ENCODE measurements at regions not wholly inside any gene's neighbourhood (a gene's known extent, or its start where the extent isn't known, plus 50 kb on each side); places are given as distances from the start of the nearest gene placed in this dataset.

DNA sequence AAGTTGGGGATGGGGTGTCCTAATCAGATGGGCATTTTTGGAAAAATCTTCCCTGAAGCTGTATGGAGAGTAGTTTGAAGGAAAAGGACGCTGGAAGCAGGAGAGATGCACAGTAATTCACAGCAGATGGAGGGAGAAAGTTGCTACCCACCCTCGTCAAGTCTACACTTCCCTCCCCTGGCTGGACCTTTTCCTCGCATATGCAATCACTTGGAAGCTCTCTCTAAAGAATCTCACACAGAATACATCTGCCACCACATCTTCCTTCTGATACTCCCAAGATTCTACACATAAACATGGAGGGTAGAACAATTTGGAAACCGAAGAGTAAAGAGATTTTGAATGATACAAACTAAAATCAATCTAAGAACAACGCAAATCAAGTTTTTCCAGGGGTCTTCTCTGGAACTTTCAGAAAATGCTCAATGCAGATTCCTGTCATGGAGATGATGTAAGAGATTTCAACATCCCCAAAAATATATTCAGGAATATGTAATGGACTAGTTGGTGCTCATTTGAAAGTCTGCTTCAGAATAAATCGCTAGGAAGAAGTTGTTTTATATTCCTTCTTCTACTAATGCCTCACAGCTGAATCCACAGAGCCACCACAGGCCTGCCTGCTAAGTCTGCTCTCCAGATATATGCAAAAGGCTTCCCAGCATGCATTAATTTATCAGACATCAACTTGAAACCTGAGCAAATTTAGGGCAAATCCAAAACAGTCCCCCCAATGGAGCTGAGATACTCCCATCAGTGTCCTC lies 291.5 kb downstream of the LRATD1 start:
- no peak for FAIRE-seq

DNA sequence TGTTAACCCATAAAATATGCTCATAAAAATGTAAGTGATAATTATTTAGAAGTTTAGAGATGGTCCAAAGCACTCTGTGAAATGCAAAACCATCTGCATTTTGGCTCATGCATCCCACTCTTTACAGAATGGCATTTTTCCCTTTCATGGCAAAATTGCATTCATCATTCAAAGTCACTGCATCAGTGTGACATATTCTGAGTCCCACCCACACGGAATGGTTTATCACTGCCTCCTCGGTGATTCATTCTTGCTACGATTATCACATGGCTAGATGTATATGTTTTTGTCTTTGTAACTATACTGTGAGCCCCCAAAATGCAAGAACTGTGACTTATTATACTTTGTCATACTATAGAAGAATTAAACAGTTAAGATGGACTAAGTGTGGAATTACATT lies 293.0 kb downstream of the LRATD1 start:
- FAIRE-seq, result no peak

DNA sequence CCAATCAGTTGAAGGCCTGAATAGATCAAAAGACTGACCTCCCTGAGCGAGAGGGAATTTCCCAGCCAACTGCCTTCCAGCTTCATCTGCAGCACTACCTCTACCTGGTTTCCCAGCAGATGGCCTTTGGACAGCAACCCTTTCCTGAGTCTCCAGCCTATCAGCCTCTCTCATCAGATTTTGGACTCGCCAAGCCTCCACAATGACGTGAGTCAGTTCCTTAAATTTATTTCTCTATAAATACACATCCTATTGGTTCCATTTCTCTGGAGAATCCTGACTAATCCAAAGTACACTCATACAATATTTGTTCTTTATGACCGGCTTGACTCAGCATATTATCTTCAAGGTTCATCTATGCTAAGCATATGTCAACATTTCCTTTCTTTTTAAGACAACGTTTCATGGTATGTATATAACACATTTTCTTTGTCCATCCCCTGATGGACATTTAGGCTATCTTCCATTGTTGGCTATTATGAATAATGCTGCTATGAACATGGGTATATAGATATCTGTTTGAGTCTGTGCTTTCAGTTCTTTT lies 294.6 kb downstream of the LRATD1 start:
- no peak for FAIRE-seq

DNA sequence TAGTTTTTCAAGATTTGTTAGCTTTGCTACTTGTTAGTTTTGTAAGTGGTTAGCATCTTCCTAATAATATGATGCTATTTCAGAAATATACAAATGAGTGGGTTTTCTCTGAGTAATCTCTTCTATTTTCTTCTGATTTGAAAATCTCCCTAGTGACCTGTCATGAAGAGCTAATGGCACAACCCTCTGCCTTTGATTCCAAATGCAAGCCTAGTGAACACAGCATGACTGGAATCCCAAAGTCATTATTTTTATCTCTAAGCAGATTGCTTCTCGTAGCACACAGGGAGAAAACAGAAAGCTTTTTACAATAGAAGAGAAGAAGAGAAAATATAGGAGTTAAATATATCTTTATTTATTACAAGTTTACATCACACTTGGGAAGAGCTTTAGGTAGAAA lies 295.5 kb downstream of the LRATD1 start:
- no peak for FAIRE-seq

DNA sequence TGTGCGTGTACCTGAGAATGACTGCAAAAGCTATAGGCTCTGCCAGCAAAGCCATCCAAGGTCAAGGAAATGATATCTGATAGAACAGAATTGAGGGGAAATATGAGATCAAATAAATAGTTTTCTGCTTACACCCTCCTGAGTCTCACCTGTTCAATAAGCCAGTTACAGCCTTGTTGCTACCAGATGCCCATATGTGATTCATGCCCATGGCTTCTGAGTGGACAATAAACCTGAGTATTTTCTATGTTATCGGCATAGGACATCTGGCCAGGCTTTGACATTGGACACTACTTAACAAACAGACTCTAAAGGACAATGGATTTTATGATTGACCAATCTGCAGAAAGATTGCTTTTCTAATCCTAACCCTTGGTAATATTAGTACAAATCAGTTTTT lies 297.9 kb downstream of the LRATD1 start:
- FAIRE-seq, result no peak

DNA sequence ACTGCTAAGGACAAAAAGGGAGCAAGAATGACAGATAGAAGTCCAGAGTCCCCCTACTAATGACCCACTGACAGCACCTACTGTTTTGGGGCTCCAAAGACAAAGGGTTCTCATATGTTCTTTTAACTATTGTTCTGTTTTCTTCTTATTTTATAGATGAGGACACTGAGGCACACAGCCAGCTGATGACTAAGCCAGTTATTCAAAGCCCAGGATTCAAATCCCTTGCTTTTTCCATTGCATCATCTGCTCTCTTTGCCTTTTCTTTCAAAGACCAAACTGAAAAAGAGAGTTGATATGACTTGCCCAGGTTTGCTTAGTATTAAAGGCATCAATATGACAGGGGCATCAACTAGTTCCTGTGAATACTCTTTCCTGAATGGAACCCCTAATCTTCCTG lies 299.8 kb downstream of the LRATD1 start:
- no peak for FAIRE-seq

DNA sequence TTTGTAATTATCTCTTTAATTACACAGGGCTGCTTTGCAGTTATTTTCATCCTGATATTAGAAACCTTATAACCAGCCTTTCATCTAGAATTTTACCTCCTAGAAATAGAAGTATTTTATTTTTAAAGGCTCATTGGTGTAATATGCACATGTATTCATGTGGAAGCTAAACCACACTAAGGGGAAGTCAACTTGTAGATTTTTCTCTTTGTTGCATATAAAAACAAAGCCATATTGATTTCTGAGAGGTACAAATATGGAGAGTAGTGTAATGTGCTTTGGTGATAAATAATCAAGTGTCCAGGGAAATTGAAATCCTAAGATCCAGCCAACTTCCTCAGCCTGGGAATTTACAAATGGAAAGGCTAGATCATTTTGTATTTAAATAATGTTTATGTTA lies 301.2 kb downstream of the LRATD1 start:
- FAIRE-seq, result no peak

DNA sequence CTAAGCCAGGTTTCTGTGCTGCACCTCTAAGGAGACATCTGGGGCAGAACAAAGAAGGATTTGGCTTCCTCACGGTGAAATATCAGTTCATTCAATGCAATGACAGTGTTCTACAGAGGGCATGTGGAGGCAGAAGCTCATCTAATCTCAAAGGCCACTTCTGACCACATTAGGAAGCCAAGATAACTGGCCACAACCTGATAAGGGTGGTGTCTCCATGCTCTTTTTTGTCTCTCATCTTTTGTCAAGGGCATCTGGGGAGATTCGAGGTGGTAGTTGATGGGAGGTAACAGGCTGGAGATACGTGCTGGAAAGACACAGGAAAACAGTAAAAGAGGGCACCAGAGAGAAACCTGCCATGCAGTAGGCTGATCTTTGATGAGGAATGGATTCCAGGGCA lies 303.9 kb downstream of the LRATD1 start:
- FAIRE-seq, result no peak

DNA sequence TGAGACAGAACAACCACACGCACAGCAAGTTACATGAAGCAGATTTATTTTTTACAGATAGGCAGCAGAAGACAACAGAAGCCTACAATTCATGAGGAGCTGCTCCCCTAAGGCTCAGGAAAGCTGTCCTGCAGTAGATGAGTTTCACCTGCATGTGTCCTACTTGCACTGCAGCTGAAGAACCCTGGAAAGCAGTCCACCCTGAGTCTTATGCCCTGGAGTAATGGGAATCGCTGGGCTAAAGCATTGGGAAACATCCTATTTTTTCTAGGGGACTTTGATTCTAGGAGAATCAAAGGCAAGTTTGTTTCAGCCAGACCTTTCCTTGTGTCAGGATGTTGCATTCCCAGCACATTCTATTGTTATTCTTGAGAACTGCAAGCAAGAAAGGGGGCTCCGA lies 304.8 kb downstream of the LRATD1 start:
- FAIRE-seq, result no peak

DNA sequence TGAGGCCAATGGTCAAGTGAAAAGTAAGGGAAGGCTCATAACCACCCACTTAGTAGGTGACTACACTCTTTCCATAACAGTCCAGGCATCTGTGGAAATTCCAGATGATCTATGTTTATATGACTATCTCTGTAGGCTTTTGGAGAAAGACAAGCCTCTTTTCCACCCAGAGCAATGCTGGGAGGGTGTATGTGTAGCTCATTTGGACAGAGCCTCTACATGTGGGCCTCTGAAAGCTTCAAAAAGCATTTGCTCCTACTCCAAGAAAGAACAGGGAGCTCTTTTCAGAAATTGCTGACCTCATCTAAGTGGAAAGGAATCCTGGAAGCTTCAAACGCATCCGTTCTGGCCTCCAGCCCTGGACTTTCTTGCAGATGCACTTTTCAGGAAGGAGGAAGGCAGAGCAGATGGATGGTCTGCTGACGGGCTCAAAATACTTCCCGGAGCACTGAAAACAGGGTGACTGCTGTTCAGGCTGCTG lies 308.7 kb downstream of the LRATD1 start:
- FAIRE-seq, result no peak

DNA sequence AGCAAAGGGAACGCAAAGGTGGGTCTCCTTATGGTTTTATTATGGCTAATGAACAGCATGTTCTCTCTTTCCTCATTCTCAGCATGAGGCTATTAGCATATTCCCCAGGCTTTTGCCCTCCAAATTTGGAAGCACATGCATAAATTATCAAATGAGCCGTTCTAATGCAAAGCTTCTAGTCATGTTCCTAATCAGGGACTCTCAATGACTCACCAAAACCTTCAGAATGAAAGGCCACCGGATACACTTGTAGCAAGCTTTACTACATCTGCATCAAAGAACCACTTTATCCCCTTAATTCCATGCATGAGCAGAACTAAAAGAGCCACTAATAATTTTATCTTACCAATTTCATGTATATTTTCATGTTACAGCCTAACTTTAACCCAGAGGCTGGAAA lies 310.5 kb downstream of the LRATD1 start:
- no peak for FAIRE-seq

DNA sequence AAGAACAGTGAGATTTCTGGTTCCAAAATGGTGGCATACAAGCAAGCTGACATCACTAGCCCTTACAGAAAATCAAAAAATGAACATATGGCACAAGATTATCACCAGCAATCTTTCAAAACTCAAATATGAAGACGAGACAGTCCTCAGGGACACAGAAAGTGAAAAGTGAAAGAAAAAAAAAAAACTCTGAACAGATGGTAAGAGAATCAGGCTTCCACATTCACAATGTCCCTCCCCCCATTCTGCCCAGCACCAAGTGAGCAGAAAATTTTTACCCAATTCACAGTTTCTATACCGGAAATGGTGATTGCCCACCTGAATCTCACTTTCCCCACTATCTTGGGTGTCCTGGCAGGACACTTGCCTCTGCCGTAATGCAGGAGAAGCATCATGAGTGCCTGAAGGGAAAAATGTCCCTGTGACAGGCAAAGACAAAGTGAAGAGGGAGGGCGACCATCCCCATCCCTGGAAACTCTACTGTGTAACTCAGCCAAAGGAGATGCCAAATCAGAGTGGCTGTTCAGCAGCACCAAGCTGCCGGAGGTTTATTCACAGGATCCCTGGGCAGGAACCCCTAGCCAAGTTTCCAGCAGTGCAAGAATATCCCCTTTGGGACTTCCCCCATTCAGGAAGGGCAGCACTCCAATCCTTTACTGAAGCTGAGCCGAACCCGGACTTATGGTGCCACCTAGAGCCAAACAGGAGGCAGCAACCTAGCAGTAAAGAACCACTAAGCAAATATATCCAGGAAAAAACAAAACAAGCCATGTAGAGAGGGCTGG lies 312.2 kb downstream of the LRATD1 start:
- FAIRE-seq, result no peak

DNA sequence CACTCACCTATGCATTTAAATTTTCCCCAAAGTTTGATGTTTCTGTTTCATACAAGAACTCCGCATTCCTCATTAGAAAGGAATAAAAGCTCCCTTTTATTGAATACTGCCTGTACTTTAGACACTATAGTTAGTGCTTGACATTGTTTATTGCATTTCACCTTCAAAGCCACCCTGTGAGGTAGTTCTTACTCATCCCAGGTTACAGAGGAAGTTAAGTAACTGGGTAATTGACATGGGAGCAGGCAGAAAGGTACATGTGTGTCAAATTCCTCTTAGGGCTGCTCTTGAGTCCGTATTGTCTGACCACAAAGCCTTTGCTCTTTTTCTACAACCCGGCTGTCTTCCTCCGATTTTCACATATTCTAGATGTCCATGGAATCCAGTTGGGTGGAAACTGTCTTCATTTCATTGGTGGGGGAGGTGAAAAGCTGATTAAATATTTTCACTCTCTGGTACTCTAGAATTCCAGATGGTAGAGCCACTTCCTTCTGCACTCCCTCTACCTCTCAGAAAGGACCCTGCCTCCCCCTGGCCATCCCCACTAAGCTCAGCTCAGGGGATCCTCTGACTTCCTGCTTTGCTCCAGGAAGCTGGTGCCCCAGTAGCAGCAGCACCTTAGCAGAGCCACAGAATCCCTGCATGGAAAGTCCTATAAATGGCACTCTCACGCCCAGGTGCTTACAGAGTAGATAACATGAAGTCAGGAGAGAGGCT lies 319.2 kb downstream of the LRATD1 start:
- FAIRE-seq, result no peak

DNA sequence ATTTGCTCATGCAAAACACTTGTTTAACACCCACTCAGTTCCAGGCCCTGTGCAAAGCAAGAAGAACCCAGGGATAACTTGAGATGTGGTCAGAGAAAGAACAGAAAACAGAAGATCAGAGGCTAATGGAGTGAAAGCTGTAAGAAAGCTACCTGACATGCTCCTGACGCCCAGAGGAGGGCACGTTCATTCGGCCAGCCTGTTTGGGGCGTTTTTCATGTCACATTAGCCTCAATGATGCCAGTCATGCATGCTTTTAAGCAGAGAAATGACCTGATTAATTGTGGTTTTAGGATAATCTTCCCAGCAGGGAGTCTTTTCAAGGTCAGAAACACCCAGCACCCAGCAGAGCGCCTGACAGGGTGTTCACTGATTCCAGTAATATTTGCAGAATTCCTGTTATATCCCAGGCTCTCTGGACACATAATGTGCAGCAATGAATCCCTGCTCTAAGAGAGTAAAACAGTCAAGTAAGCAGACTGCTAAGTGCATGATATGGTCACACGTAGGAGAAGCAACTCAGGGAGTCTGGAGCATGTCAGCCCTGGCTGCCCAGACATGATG lies 320.0 kb downstream of the LRATD1 start:
- no peak for FAIRE-seq

DNA sequence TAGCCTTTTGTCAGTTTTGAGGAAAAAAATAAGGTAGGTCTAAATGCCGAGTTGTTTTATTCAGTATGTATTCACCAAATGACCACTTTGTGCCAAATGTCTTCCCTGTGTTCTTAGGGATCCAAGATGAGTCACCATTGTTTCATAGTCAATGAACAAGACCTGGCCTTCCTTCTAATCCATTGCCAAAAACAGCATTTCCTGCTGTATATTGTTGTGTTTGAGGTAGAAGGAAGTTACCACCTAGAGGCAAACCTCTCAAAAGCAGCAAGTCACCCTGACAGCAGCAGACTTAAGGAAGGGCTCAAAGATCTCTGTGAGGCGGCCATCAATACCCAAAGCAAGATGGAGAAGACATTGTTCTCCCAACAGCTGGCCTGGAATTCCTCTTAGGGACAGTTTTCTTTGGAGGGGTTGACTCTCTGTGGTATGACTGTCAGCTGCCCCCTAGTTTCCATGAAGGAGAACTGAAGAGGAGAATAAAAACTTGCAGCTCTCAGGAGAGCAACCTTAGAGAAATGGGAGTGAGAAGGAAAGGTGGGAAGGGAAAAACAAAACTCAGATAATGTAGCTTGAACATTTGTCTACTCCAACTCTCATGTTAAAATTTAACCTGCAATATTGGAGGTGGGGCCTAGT lies 328.3 kb downstream of the LRATD1 start:
- FAIRE-seq, result no peak

DNA sequence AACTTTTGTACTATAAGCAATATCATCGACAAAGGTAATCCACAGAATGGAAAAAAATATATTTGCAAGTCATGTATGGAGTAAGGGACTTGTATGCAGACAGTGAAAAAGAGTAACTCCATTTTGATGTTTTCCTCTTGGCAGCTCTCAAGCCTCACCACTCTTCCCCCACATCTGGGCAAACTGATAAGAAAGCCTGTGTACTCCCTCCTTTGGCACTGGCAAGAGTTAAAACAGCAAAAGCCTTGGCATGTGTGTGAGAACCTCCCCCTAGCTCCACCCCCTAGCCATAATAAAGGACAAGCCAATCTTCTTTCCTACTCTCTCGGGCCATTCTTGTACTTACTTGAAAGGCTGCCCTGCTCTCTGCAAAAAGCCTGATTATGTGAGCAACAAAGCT lies 335.2 kb downstream of the LRATD1 start:
- no peak for FAIRE-seq

DNA sequence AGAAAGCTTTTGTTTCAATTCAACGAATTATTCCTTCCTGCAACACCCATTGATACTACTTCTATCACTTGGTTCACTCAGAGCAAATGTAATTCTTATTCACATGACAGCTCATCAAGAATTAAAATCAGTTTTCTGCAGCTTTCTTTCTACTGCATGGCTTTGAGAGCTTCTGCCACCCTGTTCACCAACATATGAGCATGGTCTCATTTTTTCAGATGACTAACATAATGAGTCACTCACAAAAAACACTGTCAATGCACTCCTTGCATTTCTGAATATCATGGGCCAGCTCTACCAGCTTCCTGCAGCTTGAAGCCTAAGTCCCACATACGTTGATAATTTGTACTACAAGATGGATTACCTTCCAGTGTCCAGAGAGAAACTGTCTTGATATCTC lies 342.9 kb downstream of the LRATD1 start:
- FAIRE-seq, result no peak

DNA sequence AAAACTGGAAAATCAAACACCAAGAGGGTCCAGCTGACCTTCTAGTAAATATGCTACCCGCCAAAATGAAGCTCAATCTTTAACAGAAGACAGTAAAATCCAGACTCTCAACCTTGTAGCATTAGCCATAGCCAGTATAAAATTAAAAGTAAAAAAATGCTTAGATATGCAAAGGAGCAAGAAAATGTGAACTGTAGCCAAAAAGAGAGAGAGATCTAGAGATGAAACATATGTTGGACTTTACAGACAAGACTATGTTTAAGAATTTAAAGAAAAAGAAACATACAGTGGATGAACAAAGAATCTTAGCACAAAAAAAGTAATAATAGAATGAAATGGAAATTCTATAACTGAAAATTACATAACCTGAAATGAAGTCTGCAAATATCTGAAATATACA lies 344.5 kb downstream of the LRATD1 start:
- no peak for FAIRE-seq

DNA sequence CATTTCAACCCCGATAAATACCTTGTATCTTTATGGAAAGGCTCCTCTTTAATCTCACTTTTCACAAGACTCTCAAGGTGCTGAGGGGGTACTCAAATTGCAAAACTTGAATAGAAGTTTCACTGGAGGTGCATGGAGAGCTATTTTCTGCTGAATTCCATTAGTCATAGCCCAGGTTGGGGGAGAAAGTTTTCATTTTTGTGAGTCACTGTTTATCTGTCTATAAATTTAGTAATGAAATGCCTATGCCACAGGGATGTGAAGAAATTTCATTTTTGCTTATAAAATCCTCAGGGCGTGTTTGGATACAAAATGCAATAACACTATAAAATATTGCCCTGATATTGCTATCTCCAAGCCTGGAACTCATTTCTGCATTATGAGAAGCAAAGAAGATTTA lies 346.3 kb downstream of the LRATD1 start:
- no peak for FAIRE-seq

DNA sequence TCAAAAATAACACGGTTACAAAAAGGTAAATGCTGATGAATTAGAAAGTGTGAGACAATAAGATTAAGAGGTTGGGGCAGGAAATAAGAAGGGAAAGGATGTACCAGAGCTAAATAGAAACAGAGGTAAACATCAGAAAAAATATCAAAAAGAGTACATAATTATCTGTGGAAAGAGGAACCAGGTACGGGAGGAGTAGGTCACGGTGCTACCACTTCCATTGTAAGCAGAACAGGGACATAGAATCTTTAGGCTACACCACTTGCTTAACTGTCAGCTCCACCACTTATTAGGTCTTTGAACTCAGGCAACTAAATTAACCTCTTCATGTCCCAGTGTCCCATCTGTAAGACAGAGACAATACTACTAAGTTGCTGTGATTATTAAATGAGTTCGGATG lies 350.3 kb downstream of the LRATD1 start:
- no peak for FAIRE-seq

DNA sequence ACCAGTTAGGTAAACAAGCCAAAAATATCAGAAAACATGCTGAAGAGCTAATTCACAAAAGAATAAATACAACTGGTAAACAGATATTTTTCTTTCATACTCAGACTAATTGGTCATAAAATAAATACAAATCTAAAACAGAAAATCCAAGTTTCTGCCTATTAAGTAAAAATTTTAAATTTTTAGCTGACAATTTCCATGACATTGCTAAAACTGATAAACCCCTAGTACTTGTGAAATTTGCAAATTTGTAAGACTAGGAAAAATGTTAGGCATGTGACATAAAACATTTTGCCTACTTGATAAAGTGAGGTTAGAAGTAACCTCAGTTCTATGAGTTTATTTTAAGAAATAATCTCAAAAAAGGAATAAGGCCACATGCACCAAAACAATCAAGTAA lies 356.1 kb downstream of the LRATD1 start:
- no peak for FAIRE-seq

DNA sequence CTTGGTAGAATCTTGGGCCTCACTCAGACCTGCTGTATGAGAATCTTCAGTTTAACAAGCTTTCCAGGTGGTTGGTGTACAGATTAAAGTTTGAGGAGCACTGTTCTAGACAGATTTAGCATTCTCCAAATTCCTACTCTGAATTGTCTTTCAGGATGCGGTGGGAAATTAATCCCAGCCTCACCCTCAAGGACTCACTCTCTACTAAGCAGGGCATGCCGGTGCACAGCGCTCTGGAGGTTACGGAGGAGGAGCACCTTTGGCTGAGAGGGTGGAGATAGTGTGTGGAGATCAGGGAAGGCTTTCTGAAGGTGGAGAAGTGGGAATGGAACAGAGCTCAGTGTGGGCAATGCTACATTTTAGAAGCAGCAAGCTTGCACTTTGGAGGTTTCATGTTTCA lies 359.2 kb downstream of the LRATD1 start:
- no peak for FAIRE-seq

DNA sequence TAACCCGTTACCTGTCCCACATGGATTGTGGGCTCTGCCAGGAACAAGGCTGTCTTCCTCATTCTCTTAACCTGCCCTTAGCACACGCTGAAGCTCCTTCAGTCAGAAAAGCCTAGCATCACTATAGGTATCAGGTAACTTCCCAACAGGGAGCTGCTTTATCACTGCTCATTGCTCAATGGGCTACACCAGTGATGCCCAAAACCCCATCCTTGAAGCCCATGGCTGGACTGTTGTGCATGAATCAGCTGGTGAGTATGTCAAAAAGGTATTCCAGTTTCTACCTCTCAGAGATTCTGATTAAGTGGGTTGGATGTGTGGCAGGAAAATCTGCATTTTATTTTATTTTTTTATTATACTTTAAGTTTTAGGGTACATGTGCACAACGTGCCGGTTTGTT lies 362.2 kb downstream of the LRATD1 start:
- FAIRE-seq, result no peak

All from TTC549 (cell line).